ENCODE measurements at regions not wholly inside any gene's neighbourhood (a gene's known extent, or its start where the extent isn't known, plus 50 kb on each side); places are given as distances from the start of the nearest gene placed in this dataset.
"Not testable (repeated sequence)": the region's sequence is repeated elsewhere in the genome, so short reads cannot be mapped to it uniquely, and the experiment has no call there.

GRCh38 chr18:11362856-11363255 is 213.5 kb upstream of the PIEZO2 start:
- TF ChIP-seq SCRT2 (tag by site-specific recombination; IDR thresholded peaks at IDR 0.05) = no peak
- TF ChIP-seq ZNF169 (tag by site-specific recombination; IDR thresholded peaks at IDR 0.05) = no peak
- no peak for TF ChIP-seq ZNF114 (tag by site-specific recombination; IDR thresholded peaks at IDR 0.05)
- ChIA-PET CTCF (no interaction called here), POLR2A (no interaction called here)
- Histone ChIP-seq H3K4me1 (ENCODE audit: control insufficient read depth, insufficient read depth, low read length) (peaks cover 5% of the 10 kb centered on the region; the same call in 1 of the 2 replicates), H3K27ac (ENCODE audit: extremely low read depth, low read depth, low read length) (no peak overlapping the region), H3K36me3 (ENCODE audit: control insufficient read depth in 2 of 2, insufficient read depth in 1 of 2, low read length in 2 of 2) (no peaks in the 10 kb centered on the region), H3K4me3 (ENCODE audit: low read depth, low read length) (no peak overlapping the region), H3K9me3 (ENCODE audit: control insufficient read depth, insufficient read depth, low read depth, low read length) (no peaks in the 10 kb centered on the region)

GRCh38 chr18:11361862-11362261 is 212.5 kb upstream of the PIEZO2 start:
- H3K4me3 ChIP-seq (ENCODE audit: low read depth, low read length); H3K9me3 ChIP-seq (ENCODE audit: control insufficient read depth, insufficient read depth, low read depth, low read length); POLR2A ChIA-PET; H3K4me1 ChIP-seq (ENCODE audit: control insufficient read depth, insufficient read depth, low read length); H3K27ac ChIP-seq (ENCODE audit: extremely low read depth, low read depth, low read length); H3K36me3 ChIP-seq (ENCODE audit: control insufficient read depth in 2 of 2, insufficient read depth in 1 of 2, low read length in 2 of 2): not testable (repeated sequence)
- CTCF ChIA-PET = interaction anchor here (0.6 to 0.8 kb wide), 2 partner anchors 91 to 276 kb away, joined by 3 to 4 read pairs; no protein-coding TSS in a partner anchor

- H3K4me1 ChIP-seq (ENCODE audit: control insufficient read depth, insufficient read depth, low read length) = no peaks in the 10 kb centered on the region
- TF ChIP-seq ZNF175 (tag by site-specific recombination; IDR thresholded peaks at IDR 0.05) = no peak
- no peak for TF ChIP-seq ZNF513 (tag by site-specific recombination; IDR thresholded peaks at IDR 0.05)
- no peak for TF ChIP-seq WT1 (tag by site-specific recombination; IDR thresholded peaks at IDR 0.05)
- no peak for TF ChIP-seq MEIS1 (CRISPR knock-in tag; IDR thresholded peaks at IDR 0.05; ENCODE audit: borderline replicate concordance)
- TF ChIP-seq TCF7L2 (IDR thresholded peaks at IDR 0.05; ENCODE audit: borderline replicate concordance, low read depth, low read length) = no peak
- TF ChIP-seq YY1 (tag by site-specific recombination; IDR thresholded peaks at IDR 0.05) = no peak
- ChIA-PET POLR2A (no interaction called here), CTCF (interaction anchor here (0.6 to 1.3 kb wide), 4 partner anchors 10 to 47 kb away, joined by 3 to 6 read pairs (median 4); no protein-coding TSS in a partner anchor)
- no peak overlapping the region for H3K27ac ChIP-seq (ENCODE audit: extremely low read depth, low read depth, low read length)
- H3K4me3 ChIP-seq (ENCODE audit: low read depth, low read length) = no peak overlapping the region
- no peaks in the 10 kb centered on the region for H3K36me3 ChIP-seq (ENCODE audit: control insufficient read depth in 2 of 2, insufficient read depth in 1 of 2, low read length in 2 of 2)
- no peaks in the 10 kb centered on the region for H3K9me3 ChIP-seq (ENCODE audit: control insufficient read depth, insufficient read depth, low read depth, low read length)
Observed at GRCh38 chr18:11357678-11358077, 208.3 kb upstream of the PIEZO2 start.

GRCh38 chr18:11344576-11344975 is 195.2 kb upstream of the PIEZO2 start:
- H3K4me3 ChIP-seq (ENCODE audit: low read depth, low read length); H3K27ac ChIP-seq (ENCODE audit: extremely low read depth, low read depth, low read length); H3K36me3 ChIP-seq (ENCODE audit: control insufficient read depth in 2 of 2, insufficient read depth in 1 of 2, low read length in 2 of 2); POLR2A ChIA-PET; CTCF ChIA-PET; H3K9me3 ChIP-seq (ENCODE audit: control insufficient read depth, insufficient read depth, low read depth, low read length); H3K4me1 ChIP-seq (ENCODE audit: control insufficient read depth, insufficient read depth, low read length): not testable (repeated sequence)

GRCh38 chr18:11343096-11343495 is 193.7 kb upstream of the PIEZO2 start:
- POLR2A ChIA-PET = no interaction called here
- H3K27ac ChIP-seq (ENCODE audit: extremely low read depth, low read depth, low read length) = no peak overlapping the region
- CTCF ChIA-PET = no interaction called here

GRCh38 chr18:11342115-11342514 is 192.7 kb upstream of the PIEZO2 start:
- H3K4me1 ChIP-seq (ENCODE audit: control insufficient read depth, insufficient read depth, low read length); H3K9me3 ChIP-seq (ENCODE audit: control insufficient read depth, insufficient read depth, low read depth, low read length); H3K36me3 ChIP-seq (ENCODE audit: control insufficient read depth in 2 of 2, insufficient read depth in 1 of 2, low read length in 2 of 2); H3K4me3 ChIP-seq (ENCODE audit: low read depth, low read length); H3K27ac ChIP-seq (ENCODE audit: extremely low read depth, low read depth, low read length); POLR2A ChIA-PET; CTCF ChIA-PET: not testable (repeated sequence)

More at GRCh38 chr18:11343096-11343495, 193.7 kb upstream of the PIEZO2 start:
- TF ChIP-seq ZNF830 (tag by site-specific recombination; IDR thresholded peaks at IDR 0.05; ENCODE audit: low read depth) (no peak), ZNF133 (tag by site-specific recombination; IDR thresholded peaks at IDR 0.05) (no peak)
- no peaks in the 10 kb centered on the region for H3K4me1 ChIP-seq (ENCODE audit: control insufficient read depth, insufficient read depth, low read length)
- no peak overlapping the region for H3K4me3 ChIP-seq (ENCODE audit: low read depth, low read length)
- H3K36me3 ChIP-seq (ENCODE audit: control insufficient read depth in 2 of 2, insufficient read depth in 1 of 2, low read length in 2 of 2) = no peaks in the 10 kb centered on the region
- H3K9me3 ChIP-seq (ENCODE audit: control insufficient read depth, insufficient read depth, low read depth, low read length) = no peaks in the 10 kb centered on the region; the same call in 1 of the 2 replicates
